SK-N-DZ (cell line): ENCODE measurements at regions not wholly inside any gene's neighbourhood (a gene's known extent, or its start where the extent isn't known, plus 50 kb on each side); places are given as distances from the start of the nearest gene placed in this dataset.
"Not testable (repeated sequence)": the region's sequence is repeated elsewhere in the genome, so short reads cannot be mapped to it uniquely, and the experiment has no call there.

Source experiments
- DNase-seq: peaks from one replicate; pipeline ENCODE4 v3.0.0-alpha.2; 2015; ENCODE audit warnings: low spot score

DNA sequence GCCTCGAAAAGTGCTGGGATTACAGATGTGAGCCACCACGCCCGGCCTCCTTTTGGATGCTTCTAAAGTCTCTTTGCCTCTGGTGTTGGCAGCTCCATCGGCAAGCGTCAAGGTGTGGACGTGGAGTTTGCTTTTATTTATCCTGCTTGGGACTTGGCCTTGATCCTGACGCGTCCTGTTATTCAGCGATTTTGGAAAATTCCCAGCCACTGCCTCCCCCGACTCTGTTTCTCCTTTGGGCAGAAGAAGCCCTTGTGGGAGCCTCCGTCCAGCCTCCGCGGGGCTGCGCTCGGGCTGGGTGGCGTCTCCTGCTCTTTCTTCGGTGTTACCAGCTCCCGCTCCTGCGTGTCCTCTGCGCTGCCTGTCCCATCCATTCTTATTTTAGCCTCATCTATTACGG is 151.7 kb downstream of the TMEM121 start:
- not testable (repeated sequence) for DNase-seq

DNA sequence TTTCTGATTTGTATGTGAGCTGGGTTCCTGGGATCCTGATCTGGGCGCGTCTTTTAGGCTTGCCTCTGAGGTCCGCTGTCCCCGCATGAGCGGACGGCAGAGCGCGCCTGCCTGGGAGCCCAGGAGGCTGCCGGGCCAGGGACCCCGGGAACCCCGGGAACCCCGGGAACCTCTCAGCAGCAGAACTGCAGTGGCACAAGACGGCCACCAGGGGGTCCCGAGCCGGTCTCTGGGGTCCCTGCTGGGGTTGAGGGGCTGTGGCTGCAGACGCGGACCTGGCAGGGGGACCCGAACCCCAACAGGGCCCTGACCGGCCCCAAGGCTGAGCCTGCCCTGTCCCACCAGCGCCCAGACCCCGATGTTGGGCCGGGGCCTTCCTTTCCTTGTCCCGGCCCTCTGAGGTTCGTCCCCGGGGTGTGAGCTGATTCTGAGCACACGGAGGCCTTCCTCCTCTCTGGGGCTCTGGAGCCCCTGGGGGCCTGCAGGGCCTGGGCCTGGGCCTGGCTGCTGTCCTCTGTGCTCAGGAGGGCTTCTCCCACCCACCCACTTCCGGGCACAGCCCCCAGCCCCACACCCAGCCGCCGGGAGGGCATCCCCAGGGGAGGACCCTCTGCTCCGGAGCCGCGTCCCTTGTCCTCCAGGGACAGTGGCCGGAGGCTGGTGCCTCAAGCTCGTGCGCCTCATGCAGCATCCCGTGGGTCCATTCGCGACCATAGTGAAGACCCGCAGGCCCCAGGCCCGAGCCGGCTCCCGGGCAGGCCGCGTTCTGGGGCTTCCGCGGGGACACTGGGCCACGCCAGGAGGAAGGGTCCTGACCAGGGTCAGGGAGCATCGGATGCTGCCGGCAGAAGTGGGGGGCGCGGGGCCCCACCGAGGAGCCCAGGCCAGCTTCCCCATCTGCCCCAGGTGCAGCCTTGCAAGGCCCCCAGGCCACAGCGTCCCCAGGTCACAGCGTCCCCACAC is 152.9 kb downstream of the TMEM121 start:
- not testable (repeated sequence) for DNase-seq

DNA sequence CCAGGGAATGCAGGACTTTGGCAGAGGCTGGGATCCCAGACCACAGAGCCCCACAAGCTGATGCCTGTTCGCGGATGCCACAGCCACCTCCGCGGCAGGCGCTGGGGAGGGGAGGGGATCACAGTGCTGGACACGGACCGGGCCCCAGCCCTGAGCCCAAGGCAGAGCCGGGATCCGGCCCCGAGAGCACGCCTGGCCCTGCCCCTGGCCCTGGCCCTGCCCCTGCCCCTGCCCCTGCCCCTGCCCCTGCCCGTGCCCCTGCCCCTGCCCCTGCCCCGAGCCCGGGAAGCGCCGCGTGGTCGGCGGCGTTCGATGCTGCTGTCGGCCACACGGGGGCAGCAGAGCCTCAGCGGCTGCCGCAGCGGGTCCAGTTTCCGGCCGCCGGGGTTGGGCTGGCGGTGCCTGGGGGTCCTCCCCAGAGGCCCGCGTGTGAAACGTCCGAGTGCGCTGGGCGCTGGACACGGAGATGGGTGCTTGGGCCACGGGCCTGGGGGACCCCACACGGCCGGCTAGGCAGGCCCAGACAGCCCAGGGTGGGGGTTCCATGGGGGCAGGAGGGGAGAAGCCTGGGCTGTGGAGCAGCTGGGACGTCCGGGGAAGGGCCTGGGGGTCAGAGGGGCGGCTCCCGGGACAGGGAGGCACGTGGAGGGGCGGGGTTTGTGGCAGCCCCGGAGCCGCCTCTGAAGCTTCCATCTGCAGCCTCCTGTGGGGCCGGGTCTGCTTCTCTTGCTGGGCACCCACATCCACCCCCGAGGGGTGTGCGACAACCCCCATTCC is 153.8 kb downstream of the TMEM121 start:
- not testable (repeated sequence) for DNase-seq

DNA sequence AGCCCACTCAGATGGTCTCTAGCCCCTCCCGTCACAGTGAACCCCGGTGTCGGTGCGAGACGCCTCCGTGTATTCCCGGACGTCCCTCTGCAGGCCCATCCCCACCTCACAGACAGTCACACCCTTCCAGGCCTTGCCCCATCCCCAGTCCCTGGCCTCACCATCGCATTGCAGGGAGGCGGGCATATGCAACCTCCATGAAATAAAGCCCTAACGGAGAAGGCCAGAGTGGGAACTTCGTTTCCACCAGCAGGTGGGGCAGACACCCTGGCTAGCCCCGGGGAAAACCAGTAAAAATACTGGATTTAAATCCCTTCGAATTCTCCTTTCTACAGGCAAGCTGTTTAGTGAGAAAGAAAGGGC is 154.3 kb downstream of the TMEM121 start:
- DNase-seq, result not testable (repeated sequence)

DNA sequence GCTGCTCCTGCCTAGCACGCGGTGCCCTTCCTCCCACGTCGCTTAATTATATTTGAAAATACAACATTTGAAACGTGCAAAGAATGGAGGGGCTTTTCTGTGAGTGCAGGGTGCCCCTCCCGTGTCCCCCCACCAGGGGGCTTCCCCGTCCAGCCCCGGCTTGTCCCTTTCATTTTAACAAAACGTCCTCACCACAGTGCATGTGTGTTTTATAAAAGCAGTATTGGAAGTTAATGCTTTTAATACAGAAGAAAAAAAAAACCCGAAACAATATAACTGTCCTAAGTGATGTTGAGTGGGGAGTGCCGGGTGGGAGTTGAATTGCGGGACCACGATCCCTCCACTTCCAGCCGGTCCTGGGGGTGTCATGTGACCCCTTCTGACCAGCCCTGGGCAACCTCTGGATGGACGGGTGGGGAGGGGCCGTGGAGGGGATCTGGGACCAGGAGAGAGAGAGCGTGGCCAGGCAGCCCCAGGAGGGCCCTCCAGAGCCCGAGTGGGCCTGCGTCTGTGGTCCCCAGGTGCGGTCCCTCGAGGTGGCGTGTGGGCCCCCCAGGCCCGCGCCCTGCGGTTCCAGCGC is 155.3 kb downstream of the TMEM121 start:
- not testable (repeated sequence) for DNase-seq

DNA sequence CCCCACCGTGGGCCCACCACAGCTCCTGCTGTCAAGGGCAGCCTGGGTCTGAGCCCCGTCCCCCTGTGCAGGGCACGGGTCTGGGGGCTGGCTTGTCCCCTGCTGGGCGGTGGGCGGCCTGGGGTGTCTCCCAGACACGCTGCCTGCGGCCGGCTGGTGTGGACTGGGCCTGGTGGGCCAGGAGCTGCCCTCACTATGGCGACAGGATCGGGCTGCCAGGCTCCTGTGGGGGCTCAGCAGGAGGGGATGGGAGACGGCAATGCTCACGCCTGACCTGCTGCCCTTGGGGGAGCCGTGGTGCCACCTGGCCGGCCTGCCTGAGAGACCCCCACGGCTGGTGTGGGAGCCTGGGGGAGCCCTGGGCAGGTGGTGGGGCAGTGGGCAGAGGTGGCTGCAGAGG is 156.1 kb downstream of the TMEM121 start:
- DNase-seq, result not testable (repeated sequence)

DNA sequence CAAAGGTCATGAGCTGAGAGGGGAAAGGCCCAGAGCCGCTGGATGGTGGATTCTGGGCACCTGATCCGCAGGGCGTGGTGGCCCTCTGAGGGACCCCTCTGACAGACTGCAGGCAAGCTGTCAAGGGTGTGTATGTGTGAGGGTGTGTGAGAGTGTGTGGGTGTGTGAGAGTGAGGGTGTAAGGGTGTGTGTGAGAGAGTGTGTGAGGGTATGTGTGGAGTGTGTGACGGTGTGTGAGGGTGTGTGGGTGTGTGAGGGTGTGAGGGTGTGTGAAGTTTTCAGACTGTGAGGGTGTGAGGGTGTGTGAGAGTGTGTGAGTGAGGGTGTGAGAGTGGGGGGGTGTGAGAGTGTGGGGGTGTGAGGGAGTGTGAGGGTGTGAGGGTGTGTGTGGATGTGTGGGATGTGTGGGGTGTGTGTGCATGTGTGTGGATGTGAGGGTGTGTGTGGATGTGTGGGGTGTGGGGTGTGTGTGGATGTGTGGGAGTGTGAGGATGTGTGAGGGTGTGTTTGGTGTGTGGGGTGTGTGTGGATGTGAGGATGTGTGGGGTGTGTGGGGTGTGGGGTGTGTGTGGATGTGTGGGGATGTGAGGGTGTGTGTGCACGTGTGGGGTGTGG is 156.7 kb downstream of the TMEM121 start:
- no peak for DNase-seq

DNA sequence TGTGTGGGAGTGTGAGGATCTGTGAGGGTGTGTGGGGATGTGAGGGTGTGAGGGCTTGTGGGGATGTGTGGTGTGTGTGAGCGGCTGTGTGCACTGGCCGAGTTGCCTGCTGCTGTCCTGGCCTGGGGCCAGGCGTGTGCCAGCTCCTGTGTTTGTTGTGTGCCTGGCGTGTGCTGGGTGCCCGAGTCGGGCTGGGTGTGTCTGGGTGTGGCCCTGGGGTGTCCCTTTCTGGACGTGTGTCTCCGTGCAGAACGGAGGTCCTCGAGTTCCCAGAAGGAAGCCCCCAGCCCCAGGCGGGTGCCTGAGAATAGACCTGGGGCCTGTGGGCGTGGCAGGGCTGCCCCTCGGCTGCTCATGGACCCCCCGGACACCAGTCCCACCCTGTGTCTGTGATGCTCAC is 157.7 kb downstream of the TMEM121 start:
- not testable (repeated sequence) for DNase-seq

DNA sequence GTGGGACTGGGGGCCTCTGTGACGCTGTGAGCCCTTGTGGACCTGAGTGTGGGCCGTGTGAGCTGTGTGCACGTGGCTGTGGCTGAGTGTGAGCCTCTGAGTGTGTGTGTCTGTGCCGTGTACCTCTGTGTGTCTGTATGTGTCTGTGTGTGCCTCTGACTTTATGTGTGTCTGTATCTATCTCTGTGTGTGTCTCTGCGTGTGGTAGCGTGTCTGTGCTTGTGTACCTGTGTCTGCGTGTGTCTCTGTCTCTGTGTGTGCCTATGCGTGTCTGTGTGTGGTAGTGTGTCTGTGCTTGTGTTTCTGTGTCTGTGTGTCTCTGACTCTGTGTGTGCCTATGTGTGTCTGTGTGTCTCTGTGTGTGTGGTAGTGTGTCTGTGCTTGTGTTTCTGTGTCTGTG is 158.2 kb downstream of the TMEM121 start:
- DNase-seq, result not testable (repeated sequence)

DNA sequence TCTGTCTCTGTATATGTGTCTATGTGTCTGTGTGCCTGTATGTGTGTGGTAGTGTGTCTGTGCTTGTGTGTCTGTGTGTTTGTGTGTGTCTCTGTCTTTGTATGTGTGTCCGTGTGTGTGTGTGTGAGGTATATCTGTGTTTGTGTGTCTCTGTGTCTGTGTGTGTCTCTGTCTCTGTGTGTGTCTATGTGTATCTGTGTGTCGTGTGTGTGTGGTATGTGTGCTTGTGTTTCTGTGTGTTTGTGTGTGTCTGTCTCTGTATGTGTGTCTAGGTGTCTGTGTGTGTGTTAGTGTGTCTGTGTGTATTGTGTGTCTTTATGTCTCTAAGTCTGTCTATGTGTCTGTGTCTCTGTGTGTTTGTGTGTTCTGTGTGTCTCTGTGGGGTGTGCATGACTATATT is 158.6 kb downstream of the TMEM121 start:
- no peak for DNase-seq

DNA sequence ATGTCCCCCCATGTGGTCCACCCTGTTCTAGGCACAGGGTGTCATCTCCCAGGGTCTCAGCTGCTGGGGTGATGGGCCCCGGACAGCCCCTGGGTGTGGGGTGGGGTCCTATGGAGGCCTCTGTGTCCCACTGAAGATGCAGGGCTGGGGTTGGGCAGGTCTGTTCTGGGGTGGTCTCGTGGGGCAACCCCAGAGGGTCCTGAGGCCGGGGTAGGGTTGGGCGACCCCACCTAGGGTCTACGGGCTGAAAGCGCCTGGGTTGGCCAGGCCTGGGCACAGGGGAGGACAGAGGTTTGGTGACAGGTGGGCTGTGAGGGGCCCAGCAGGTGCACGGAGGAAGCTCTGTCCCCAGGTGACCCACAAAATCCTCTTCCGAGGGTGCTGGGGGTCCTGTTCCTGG is 159.2 kb downstream of the TMEM121 start:
- not testable (repeated sequence) for DNase-seq

DNA sequence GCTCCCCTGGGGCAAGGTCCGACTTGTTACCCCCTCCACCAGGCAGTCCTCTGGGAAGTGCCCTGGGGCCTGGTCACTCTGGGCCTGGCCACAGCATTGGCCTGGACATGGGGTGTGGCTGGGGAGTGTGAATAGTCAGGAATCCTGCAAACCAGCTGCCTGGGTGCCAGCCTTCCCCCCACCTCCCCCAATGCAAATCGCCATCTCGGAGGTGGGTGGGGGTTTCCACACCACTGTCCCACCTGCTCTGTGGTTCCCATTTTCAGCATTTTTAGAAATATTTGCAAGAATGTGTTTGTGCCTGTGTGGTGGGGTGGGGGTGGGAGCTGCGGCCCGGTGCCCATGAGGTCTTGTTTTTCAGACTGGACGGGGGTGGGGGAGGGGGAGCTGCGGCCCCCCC is 159.7 kb downstream of the TMEM121 start:
- DNase-seq, result not testable (repeated sequence)

DNA sequence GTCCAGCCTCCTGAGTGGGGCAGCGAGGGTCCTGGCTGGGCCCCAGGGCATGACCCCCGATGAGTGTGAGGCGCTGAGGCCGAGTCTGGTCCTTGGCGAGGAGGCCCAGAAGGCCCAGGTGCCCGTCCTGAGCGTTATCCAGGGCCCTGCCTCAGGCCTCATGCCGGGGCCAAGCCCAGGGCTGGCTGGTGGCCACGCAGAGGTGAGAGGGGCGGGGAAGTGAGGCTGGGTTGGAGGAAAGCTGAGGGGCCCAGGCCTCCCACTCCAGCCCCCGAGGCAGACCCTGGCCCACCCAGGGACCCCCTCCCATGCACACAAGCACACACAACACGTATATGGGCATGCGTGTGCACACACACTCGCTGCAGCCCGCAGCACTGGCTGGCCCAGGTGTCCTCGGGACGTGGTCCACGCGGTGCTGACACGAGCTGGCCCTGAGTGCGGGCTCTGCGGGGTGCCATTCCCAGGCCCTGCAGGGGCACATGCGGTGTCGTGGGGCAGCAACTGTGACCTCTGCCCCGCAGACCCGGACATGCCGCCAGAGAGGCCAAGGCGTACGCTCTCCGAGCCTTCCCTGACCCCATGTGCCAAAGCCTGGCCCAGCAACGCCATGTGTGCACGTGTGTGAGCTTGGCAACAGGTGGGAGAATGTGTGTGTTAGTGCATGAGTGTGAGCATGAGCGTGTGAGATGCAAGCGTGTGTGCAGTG is 160.2 kb downstream of the TMEM121 start:
- DNase-seq, result not testable (repeated sequence)

DNA sequence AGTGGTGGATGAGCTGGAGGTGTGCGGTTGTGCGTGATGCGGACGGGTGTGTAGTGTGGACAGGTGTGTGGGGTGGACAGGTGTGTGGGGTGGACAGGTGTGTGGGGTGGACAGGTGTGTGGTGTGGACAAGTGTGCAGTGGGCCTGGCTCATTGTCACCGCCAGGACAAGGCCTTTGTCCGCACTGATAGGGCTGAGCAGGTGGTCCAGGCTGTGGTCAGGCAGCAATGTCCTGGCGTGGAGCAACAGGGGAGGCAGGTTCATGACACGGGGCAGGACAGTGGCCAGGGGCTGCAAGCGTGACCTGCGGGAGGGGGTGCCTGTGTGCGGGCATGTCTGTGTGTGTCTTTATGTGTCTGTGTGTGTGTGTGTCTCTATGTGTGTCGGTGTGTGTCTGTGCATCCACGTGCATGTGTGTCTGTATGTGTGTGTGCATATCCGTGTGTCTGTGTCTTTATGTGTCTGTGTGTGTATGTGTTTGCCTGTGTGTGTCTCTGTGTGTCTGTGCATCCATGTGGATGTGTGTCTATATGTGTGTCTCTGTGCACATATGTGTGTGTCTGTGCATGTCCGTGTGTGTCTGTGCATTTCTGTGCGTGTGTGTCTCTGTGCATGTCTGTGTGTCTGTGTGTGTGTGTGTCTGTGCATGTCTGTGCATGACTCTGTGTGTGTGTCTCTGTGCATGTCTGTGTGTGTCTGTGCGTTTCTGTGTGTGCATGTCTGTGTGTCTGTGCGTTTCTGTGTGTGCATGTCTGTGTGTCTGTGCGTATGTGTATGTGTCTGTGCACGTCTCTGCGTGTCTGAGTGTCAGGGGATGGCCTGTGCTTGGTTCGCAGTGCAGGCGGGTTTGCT is 161.0 kb downstream of the TMEM121 start:
- DNase-seq, result not testable (repeated sequence)

DNA sequence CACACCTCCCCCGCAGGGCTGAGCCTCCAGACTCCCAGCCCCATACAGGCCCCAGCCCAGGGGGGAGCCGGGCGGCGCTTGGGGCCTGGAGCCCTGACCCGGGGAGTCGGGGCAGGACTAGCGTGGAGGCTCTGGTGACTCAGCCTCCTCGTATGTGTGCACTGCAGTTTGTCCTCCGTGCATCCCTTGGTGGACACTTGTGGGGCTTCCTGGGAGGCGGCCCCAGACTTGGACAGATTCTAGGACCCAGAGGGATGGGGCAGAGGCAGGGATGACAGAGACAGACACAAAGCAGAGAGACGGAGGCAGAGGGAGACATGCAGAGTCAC is 161.6 kb downstream of the TMEM121 start:
- DNase-seq, result not testable (repeated sequence)

DNA sequence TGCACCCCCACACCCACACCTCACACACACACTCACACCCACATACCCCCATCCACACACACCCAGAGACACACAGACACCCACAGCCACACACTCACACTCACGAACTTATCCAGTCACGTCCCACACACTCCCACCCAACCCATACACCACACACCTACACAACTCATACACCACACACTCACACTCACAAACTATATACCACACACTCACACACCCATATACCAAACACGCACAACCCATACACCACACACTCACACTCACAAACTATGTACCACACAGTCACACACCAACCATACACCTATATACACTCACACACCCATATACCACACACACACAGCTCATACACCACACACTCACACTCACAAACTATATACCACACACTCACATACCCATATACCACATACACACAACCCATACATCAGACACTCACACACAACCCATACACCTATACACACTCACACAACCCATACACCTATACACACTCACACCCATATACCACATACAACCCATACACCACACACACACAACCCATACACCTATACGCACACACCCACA is 162.4 kb downstream of the TMEM121 start:
- DNase-seq, result not testable (repeated sequence)

DNA sequence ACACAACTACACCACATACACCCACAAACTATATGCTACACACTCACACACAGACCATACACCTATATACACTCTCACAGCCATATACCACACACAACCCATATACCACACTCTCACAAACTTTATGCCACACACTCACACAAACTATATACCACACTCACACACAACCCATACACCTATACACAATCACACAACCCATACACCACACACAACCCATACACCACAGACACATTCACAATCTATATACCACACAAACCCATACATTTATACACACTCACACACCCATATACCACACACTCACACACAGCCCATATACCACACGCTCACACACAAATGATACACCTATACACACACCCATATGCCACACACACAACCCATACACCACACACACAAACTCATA is 163.3 kb downstream of the TMEM121 start:
- no peak for DNase-seq

DNA sequence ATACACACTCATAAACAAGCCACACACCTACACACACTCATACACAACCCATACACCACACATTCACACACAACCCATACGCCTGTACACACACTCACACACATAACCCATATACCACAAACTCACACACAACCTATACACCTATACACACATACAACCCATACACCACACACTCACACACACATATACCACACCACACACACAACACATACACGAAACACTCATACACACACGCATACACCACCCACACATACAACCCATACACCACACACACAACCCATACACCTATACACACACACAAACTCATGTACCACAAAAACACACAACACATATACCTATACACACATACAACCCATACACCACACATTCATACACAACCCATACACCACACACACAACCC is 164.3 kb downstream of the TMEM121 start:
- no peak for DNase-seq

DNA sequence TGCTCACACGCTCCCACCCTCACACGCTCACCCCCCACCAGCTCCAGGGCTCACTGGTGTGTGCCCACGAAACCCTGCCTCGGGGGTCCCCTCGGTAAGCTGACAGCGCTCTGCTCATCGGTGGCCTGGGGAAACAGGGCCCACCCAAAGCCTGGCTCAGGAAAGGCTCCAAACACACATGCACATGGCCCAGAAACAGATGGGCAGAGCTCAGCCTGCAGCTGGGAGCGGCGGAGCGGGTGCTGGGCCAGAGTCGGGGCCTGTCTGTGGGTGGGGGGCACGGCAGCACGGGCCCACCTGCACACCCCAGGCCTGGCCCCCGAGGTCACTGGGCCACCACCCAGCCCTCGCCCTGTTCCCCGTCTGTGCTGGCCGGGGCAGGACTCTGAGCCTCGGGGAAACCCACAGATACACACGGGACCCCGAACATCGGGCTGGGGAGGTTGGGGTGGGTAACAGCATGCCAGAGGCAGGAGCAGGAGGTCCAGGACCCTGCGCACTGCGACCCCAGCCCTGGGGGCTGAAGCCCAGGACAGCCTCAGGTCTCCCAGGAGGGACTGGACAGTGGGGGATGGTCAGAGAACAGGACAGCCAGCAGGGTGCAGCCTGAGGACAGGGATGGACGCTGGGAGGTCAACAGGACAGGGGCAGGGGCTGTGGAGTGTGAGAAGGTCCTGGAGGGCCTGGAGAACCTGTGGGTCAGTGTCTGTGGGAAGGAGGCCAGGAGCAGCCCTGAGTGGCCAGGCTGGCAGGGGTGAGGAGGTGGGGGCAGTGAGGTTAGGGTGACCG is 165.1 kb downstream of the TMEM121 start:
- DNase-seq, result not testable (repeated sequence)
